ENCODE measurements at regions not wholly inside any gene's neighbourhood (a gene's known extent, or its start where the extent isn't known, plus 50 kb on each side); places are given as distances from the start of the nearest gene placed in this dataset.
"Not testable (repeated sequence)": the region's sequence is repeated elsewhere in the genome, so short reads cannot be mapped to it uniquely, and the experiment has no call there.

GRCh38 chr4:57324673-57325307, 214.6 kb upstream of the IGFBP7 start:
- Mint-ChIP-seq H3K4me1 (no peaks in the 10 kb centered on the region), H3K9me3 (peaks cover 0 to 2% (median 0%) of the 10 kb centered on the region in 6 donors), H3K27me3 (ENCODE audit: low read depth in 3 of 3) (peaks cover 0 to 7% (median 6%) of the 10 kb centered on the region in 3 donors), H3K36me3 (no peaks in the 10 kb centered on the region), H3K27ac (no peak overlapping the region), H3K4me3 (no peak overlapping the region)
- no peak for DNase-seq

- DNase-seq: no peak
- Mint-ChIP-seq H3K4me1 (no peaks in the 10 kb centered on the region), H3K9me3 (peaks cover 0 to 2% (median 0%) of the 10 kb centered on the region in 6 donors), H3K4me3 (no peak overlapping the region), H3K36me3 (no peaks in the 10 kb centered on the region), H3K27ac (no peak overlapping the region), H3K27me3 (ENCODE audit: low read depth in 3 of 3) (peaks cover 0 to 9% (median 9%) of the 10 kb centered on the region in 3 donors)
These were observed 210.7 kb upstream of the IGFBP7 start for GRCh38 chr4:57320849-57321248.

- Mint-ChIP-seq H3K36me3 (no peaks in the 10 kb centered on the region), H3K4me1 (no peaks in the 10 kb centered on the region), H3K4me3 (no peak overlapping the region), H3K9me3 (peaks cover 0 to 2% (median 0%) of the 10 kb centered on the region in 6 donors), H3K27me3 (ENCODE audit: low read depth in 3 of 3) (peaks cover 0 to 12% (median 9%) of the 10 kb centered on the region in 3 donors), H3K27ac (no peak overlapping the region)
- no peak for DNase-seq
These were observed 210.0 kb upstream of the IGFBP7 start for GRCh38 chr4:57320217-57320616.

GRCh38 chr4:57318703-57319102, 208.5 kb upstream of the IGFBP7 start:
- H3K36me3 Mint-ChIP-seq: no peaks in the 10 kb centered on the region
- no peak overlapping the region for H3K27ac Mint-ChIP-seq
- H3K4me3 Mint-ChIP-seq: no peak overlapping the region
- DNase-seq: no peak
- no peaks in the 10 kb centered on the region for H3K4me1 Mint-ChIP-seq
- H3K27me3 Mint-ChIP-seq (ENCODE audit: low read depth in 3 of 3): peaks cover 0 to 11% (median 9%) of the 10 kb centered on the region in 3 donors
- H3K9me3 Mint-ChIP-seq: peaks cover 0 to 2% (median 0%) of the 10 kb centered on the region in 6 donors

- no peaks in the 10 kb centered on the region for H3K36me3 Mint-ChIP-seq
- H3K27ac Mint-ChIP-seq: no peak overlapping the region
- H3K4me3 Mint-ChIP-seq: no peak overlapping the region
- peaks cover 1 to 10% (median 5%) of the 10 kb centered on the region in 3 donors for H3K27me3 Mint-ChIP-seq (ENCODE audit: low read depth in 3 of 3)
- peaks cover 0 to 6% (median 0%) of the 10 kb centered on the region in 6 donors for H3K9me3 Mint-ChIP-seq
- no peaks in the 10 kb centered on the region for H3K4me1 Mint-ChIP-seq
- no peak for DNase-seq
These were observed 204.5 kb upstream of the IGFBP7 start for GRCh38 chr4:57314636-57315035.

- Mint-ChIP-seq H3K4me1 (no peaks in the 10 kb centered on the region), H3K9me3 (peaks cover 0 to 6% (median 0%) of the 10 kb centered on the region in 6 donors), H3K4me3 (no peak overlapping the region), H3K27ac (no peak overlapping the region), H3K27me3 (ENCODE audit: low read depth in 3 of 3) (peaks cover 1 to 11% (median 6%) of the 10 kb centered on the region in 3 donors), H3K36me3 (no peaks in the 10 kb centered on the region)
- no peak for DNase-seq
These were observed 202.1 kb upstream of the IGFBP7 start for GRCh38 chr4:57312296-57312695.

GRCh38 chr4:57309658-57310057, 199.5 kb upstream of the IGFBP7 start:
- peaks cover 1 to 9% (median 4%) of the 10 kb centered on the region in 3 donors for H3K27me3 Mint-ChIP-seq (ENCODE audit: low read depth in 3 of 3)
- H3K4me1 Mint-ChIP-seq: no peaks in the 10 kb centered on the region
- no peak for DNase-seq
- no peak overlapping the region for H3K4me3 Mint-ChIP-seq
- peaks cover 0 to 12% (median 0%) of the 10 kb centered on the region in 6 donors for H3K9me3 Mint-ChIP-seq
- no peaks in the 10 kb centered on the region for H3K36me3 Mint-ChIP-seq
- H3K27ac Mint-ChIP-seq: no peak overlapping the region

- Mint-ChIP-seq H3K27ac (no peak overlapping the region), H3K4me1 (no peaks in the 10 kb centered on the region), H3K4me3 (no peak overlapping the region), H3K36me3 (no peaks in the 10 kb centered on the region), H3K9me3 (peaks cover 0 to 12% (median 0%) of the 10 kb centered on the region in 6 donors), H3K27me3 (ENCODE audit: low read depth in 3 of 3) (peaks cover 1 to 9% (median 4%) of the 10 kb centered on the region in 3 donors)
- no peak for DNase-seq
These were observed 198.1 kb upstream of the IGFBP7 start for GRCh38 chr4:57308301-57308700.

GRCh38 chr4:57305836-57306235, 195.7 kb upstream of the IGFBP7 start:
- no peak for DNase-seq
- Mint-ChIP-seq H3K27ac (no peak overlapping the region), H3K4me3 (no peak overlapping the region), H3K4me1 (no peaks in the 10 kb centered on the region), H3K36me3 (no peaks in the 10 kb centered on the region), H3K9me3 (peaks cover 0 to 8% (median 4%) of the 10 kb centered on the region in 6 donors), H3K27me3 (ENCODE audit: low read depth in 3 of 3) (peaks cover 0 to 9% (median 2%) of the 10 kb centered on the region in 3 donors)

- Mint-ChIP-seq H3K9me3 (peaks cover 0 to 11% (median 6%) of the 10 kb centered on the region in 6 donors), H3K36me3 (no peaks in the 10 kb centered on the region), H3K27ac (no peak overlapping the region), H3K4me3 (no peak overlapping the region), H3K27me3 (ENCODE audit: low read depth in 3 of 3) (peaks cover 0 to 9% (median 2%) of the 10 kb centered on the region in 3 donors), H3K4me1 (no peaks in the 10 kb centered on the region)
- no peak for DNase-seq
These were observed 193.0 kb upstream of the IGFBP7 start for GRCh38 chr4:57303012-57303751.

GRCh38 chr4:57300300-57300699, 190.1 kb upstream of the IGFBP7 start:
- not testable (repeated sequence) for DNase-seq; H3K4me1 Mint-ChIP-seq; H3K27ac Mint-ChIP-seq; H3K4me3 Mint-ChIP-seq; H3K36me3 Mint-ChIP-seq; H3K27me3 Mint-ChIP-seq (ENCODE audit: low read depth in 3 of 3)
- peaks cover 0 to 11% (median 5%) of the 10 kb centered on the region in 6 donors for H3K9me3 Mint-ChIP-seq

GRCh38 chr4:57291911-57292310, 181.7 kb upstream of the IGFBP7 start:
- H3K9me3 Mint-ChIP-seq: no peaks in the 10 kb centered on the region
- no peak overlapping the region for H3K27ac Mint-ChIP-seq

GRCh38 chr4:57287687-57288604, 177.8 kb upstream of the IGFBP7 start:
- H3K27me3 Mint-ChIP-seq (ENCODE audit: low read depth in 3 of 3): peaks cover 0 to 2% (median under 1%) of the 10 kb centered on the region in 3 donors
- H3K27ac Mint-ChIP-seq: no peak overlapping the region
- no peaks in the 10 kb centered on the region for H3K4me1 Mint-ChIP-seq
- no peak overlapping the region for H3K4me3 Mint-ChIP-seq
- no peaks in the 10 kb centered on the region for H3K9me3 Mint-ChIP-seq
- H3K36me3 Mint-ChIP-seq: no peaks in the 10 kb centered on the region
- DNase-seq: no peak

More at GRCh38 chr4:57291911-57292310, 181.7 kb upstream of the IGFBP7 start:
- no peak for DNase-seq
- Mint-ChIP-seq H3K4me1 (no peaks in the 10 kb centered on the region), H3K27me3 (ENCODE audit: low read depth in 3 of 3) (peaks cover 0 to 5% (median 2%) of the 10 kb centered on the region in 3 donors), H3K4me3 (no peak overlapping the region), H3K36me3 (no peaks in the 10 kb centered on the region)

Measured in immature natural killer cell (primary cell).